HUES48 (cell line): ENCODE measurements at regions not wholly inside any gene's neighbourhood (a gene's known extent, or its start where the extent isn't known, plus 50 kb on each side); places are given as distances from the start of the nearest gene placed in this dataset.
A peak's percentile ranks its signal among the peaks of the same experiment; 100 is the strongest.

Experiments
- H3K27ac ChIP-seq: one replicate; pipeline ENCODE4 v1.7.0; 2013; ENCODE audit warnings: low read depth, low read length, inconsistent platforms
- H3K27me3 ChIP-seq: 2 replicates; pipeline ENCODE4 v1.6.1; 2013; ENCODE audit warnings: mild to moderate bottlenecking, low read length; ENCODE audit not compliant: control insufficient read depth, insufficient read depth
- H3K36me3 ChIP-seq: 2 replicates; pipeline ENCODE4 v1.6.1; 2013; ENCODE audit warnings: low read length; ENCODE audit not compliant: control insufficient read depth, insufficient read depth
- H3K4me1 ChIP-seq: 2 replicates; pipeline ENCODE4 v1.6.1; 2013; ENCODE audit warnings: mild to moderate bottlenecking, low read length; ENCODE audit not compliant: control insufficient read depth, insufficient read depth
- H3K4me3 ChIP-seq: 2 replicates; pipeline ENCODE4 v1.5.1; 2013; ENCODE audit warnings: mild to moderate bottlenecking, low read depth, low read length
- H3K9ac ChIP-seq: 2 replicates; pipeline ENCODE4 v1.6.1; 2013; ENCODE audit warnings: mild to moderate bottlenecking, low read depth, low read length, moderate library complexity
- H3K9me3 ChIP-seq: 2 replicates; pipeline ENCODE4 v1.6.1; 2013; ENCODE audit warnings: low read length; ENCODE audit not compliant: control insufficient read depth, insufficient read depth

GRCh38 chr12:116346222-116346621, 68.7 kb upstream of the MED13L start:
- H3K27me3 ChIP-seq: no peaks in the 10 kb centered on the region
- no peaks in the 10 kb centered on the region for H3K9me3 ChIP-seq
- H3K4me3 ChIP-seq: no peak overlapping the region
- no peaks in the 10 kb centered on the region for H3K4me1 ChIP-seq
- H3K27ac ChIP-seq: no peak overlapping the region
- no peak overlapping the region for H3K9ac ChIP-seq
- H3K36me3 ChIP-seq: no peaks in the 10 kb centered on the region

GRCh38 chr12:116346741-116347140, 69.2 kb upstream of the MED13L start:
- Histone ChIP-seq H3K36me3 (no peaks in the 10 kb centered on the region), H3K4me3 (no peak overlapping the region), H3K9me3 (no peaks in the 10 kb centered on the region), H3K4me1 (no peaks in the 10 kb centered on the region), H3K27me3 (no peaks in the 10 kb centered on the region), H3K9ac (no peak overlapping the region), H3K27ac (no peak overlapping the region)

GRCh38 chr12:116347265-116347664, 69.8 kb upstream of the MED13L start:
- Histone ChIP-seq H3K9me3 (no peaks in the 10 kb centered on the region), H3K27ac (no peak overlapping the region), H3K36me3 (no peaks in the 10 kb centered on the region)

GRCh38 chr12:116352315-116352835, 74.9 kb upstream of the MED13L start:
- Histone ChIP-seq H3K4me3 (no peak overlapping the region), H3K27me3 (no peaks in the 10 kb centered on the region), H3K4me1 (peaks cover 2% of the 10 kb centered on the region), H3K36me3 (no peaks in the 10 kb centered on the region), H3K27ac (no peak overlapping the region), H3K9me3 (no peaks in the 10 kb centered on the region), H3K9ac (no peak overlapping the region)

More at GRCh38 chr12:116347265-116347664, 69.8 kb upstream of the MED13L start:
- Histone ChIP-seq H3K27me3 (no peaks in the 10 kb centered on the region), H3K4me1 (no peaks in the 10 kb centered on the region), H3K9ac (no peak overlapping the region), H3K4me3 (no peak overlapping the region)

- Histone ChIP-seq H3K4me3 (no peak overlapping the region), H3K9ac (no peak overlapping the region)
Observed at GRCh38 chr12:116353958-116354357, 76.5 kb upstream of the MED13L start.

GRCh38 chr12:116354534-116354933, 77.0 kb upstream of the MED13L start:
- Histone ChIP-seq H3K9me3 (no peaks in the 10 kb centered on the region), H3K4me3 (no peak overlapping the region), H3K27ac (no peak overlapping the region), H3K36me3 (no peaks in the 10 kb centered on the region), H3K4me1 (peaks cover 16% of the 10 kb centered on the region), H3K9ac (no peak overlapping the region), H3K27me3 (no peaks in the 10 kb centered on the region)

More at GRCh38 chr12:116353958-116354357, 76.5 kb upstream of the MED13L start:
- Histone ChIP-seq H3K36me3 (no peaks in the 10 kb centered on the region), H3K27me3 (no peaks in the 10 kb centered on the region), H3K27ac (no peak overlapping the region), H3K4me1 (peaks cover 16% of the 10 kb centered on the region), H3K9me3 (no peaks in the 10 kb centered on the region)

GRCh38 chr12:116354950-116355783, 77.7 kb upstream of the MED13L start:
- H3K4me1 ChIP-seq: peaks cover 16% of the 10 kb centered on the region
- no peaks in the 10 kb centered on the region for H3K27me3 ChIP-seq
- no peak overlapping the region for H3K4me3 ChIP-seq
- H3K9me3 ChIP-seq: no peaks in the 10 kb centered on the region
- H3K27ac ChIP-seq: no peak overlapping the region
- no peaks in the 10 kb centered on the region for H3K36me3 ChIP-seq
- no peak overlapping the region for H3K9ac ChIP-seq

GRCh38 chr12:116358536-116358892, 81.0 kb upstream of the MED13L start:
- Histone ChIP-seq H3K27ac (peak overlapping the region; percentile 48), H3K4me3 (peak overlapping the region; percentile 16; the same call in 1 of the 2 replicates)

GRCh38 chr12:116358893-116359761, 81.6 kb upstream of the MED13L start:
- Histone ChIP-seq H3K27me3 (no peaks in the 10 kb centered on the region), H3K27ac (peak overlapping the region; percentile 50), H3K9me3 (no peaks in the 10 kb centered on the region), H3K4me1 (peaks cover 16% of the 10 kb centered on the region), H3K4me3 (peak overlapping the region; percentile 16; the same call in 1 of the 2 replicates), H3K36me3 (no peaks in the 10 kb centered on the region), H3K9ac (0 out of 2 replicates have a peak overlapping the region, but pooled peaks have one; percentile 21)

More at GRCh38 chr12:116358536-116358892, 81.0 kb upstream of the MED13L start:
- Histone ChIP-seq H3K4me1 (peaks cover 16% of the 10 kb centered on the region), H3K36me3 (no peaks in the 10 kb centered on the region), H3K9me3 (no peaks in the 10 kb centered on the region), H3K27me3 (no peaks in the 10 kb centered on the region), H3K9ac (0 out of 2 replicates have a peak overlapping the region, but pooled peaks have one; percentile 21)

GRCh38 chr12:116360579-116361413, 83.3 kb upstream of the MED13L start:
- Histone ChIP-seq H3K4me1 (peaks cover 16% of the 10 kb centered on the region), H3K9me3 (no peaks in the 10 kb centered on the region), H3K9ac (no peak overlapping the region), H3K36me3 (no peaks in the 10 kb centered on the region), H3K27ac (no peak overlapping the region), H3K27me3 (no peaks in the 10 kb centered on the region), H3K4me3 (no peak overlapping the region)
